Posterior vena cava (tissue), 2 donors: ENCODE measurements at regions not wholly inside any gene's neighbourhood (a gene's known extent, or its start where the extent isn't known, plus 50 kb on each side); places are given as distances from the start of the nearest gene placed in this dataset.
"Not testable (repeated sequence)": the region's sequence is repeated elsewhere in the genome, so short reads cannot be mapped to it uniquely, and the experiment has no call there.

Experiments used
- DNase-seq: peaks from one replicate; pipeline ENCODE4 v3.0.0-alpha.2; 2020; ENCODE audit warnings: low spot score
- intact Hi-C, 2 donors: fragments of 100-400 bp; cut with DNase I; formaldehyde crosslinking; loops; one replicate each; pipeline versions ENCODE4 v1.14.1 to v1.14.2; 2022 to 2023
- donor health status: DM: yes; HTN: yes; CAD: no.
- donor health status: DM: yes; HTN: yes; CAD: no.

- intact Hi-C loops: no loop called here
Observed at GRCh38 chr20:19021406-19022117, 190.9 kb upstream of the SLC24A3 start.

GRCh38 chr20:19022118-19022575 is 190.3 kb upstream of the SLC24A3 start:
- no peak for DNase-seq

More at GRCh38 chr20:19021406-19022117, 190.9 kb upstream of the SLC24A3 start:
- DNase-seq: no peak

GRCh38 chr20:19022791-19023448 is 189.5 kb upstream of the SLC24A3 start:
- DNase-seq: no peak
- intact Hi-C loops: no loop called here

More at GRCh38 chr20:19022118-19022575, 190.3 kb upstream of the SLC24A3 start:
- intact Hi-C loops: no loop called here

- intact Hi-C loops: no loop called here
- DNase-seq: no peak
Observed at GRCh38 chr20:19024296-19025035, 188.0 kb upstream of the SLC24A3 start.

GRCh38 chr20:19025430-19026120 is 186.9 kb upstream of the SLC24A3 start:
- no peak for DNase-seq
- intact Hi-C loops: no loop called here

- intact Hi-C loops: no loop called here
- peak; percentile 88 for DNase-seq
Observed at GRCh38 chr20:19026121-19026878, 186.1 kb upstream of the SLC24A3 start.

GRCh38 chr20:19026901-19027644 is 185.4 kb upstream of the SLC24A3 start:
- intact Hi-C loops: no loop called here
- no peak for DNase-seq

- intact Hi-C loops: no loop called here
- no peak for DNase-seq
Observed at GRCh38 chr20:19027971-19028370, 184.5 kb upstream of the SLC24A3 start.

- no peak for DNase-seq
- intact Hi-C loops: no loop called here
Observed at GRCh38 chr20:19041787-19042186, 170.7 kb upstream of the SLC24A3 start.

- intact Hi-C loops: no loop called here
- DNase-seq: no peak
Observed at GRCh38 chr20:19045371-19045770, 167.1 kb upstream of the SLC24A3 start.

- peak; percentile 90 for DNase-seq
- intact Hi-C loops: no loop called here
Observed at GRCh38 chr20:19047040-19047950, 165.1 kb upstream of the SLC24A3 start.

- no peak for DNase-seq
- intact Hi-C loops: no loop called here
Observed at GRCh38 chr20:19047951-19048296, 164.5 kb upstream of the SLC24A3 start.

- intact Hi-C loops: no loop called here
- DNase-seq: no peak
Observed at GRCh38 chr20:19048995-19049501, 163.4 kb upstream of the SLC24A3 start.

GRCh38 chr20:19049514-19049913 is 162.9 kb upstream of the SLC24A3 start:
- intact Hi-C loops: no loop called here

GRCh38 chr20:19056909-19057308 is 155.5 kb upstream of the SLC24A3 start:
- DNase-seq: no peak
- intact Hi-C loops: no loop called here

More at GRCh38 chr20:19049514-19049913, 162.9 kb upstream of the SLC24A3 start:
- DNase-seq: no peak

GRCh38 chr20:19064788-19065187 is 147.7 kb upstream of the SLC24A3 start:
- intact Hi-C loops: not testable (repeated sequence)
- peak; percentile 22 for DNase-seq

GRCh38 chr20:19067986-19068385 is 144.5 kb upstream of the SLC24A3 start:
- intact Hi-C loops: no loop called here
- no peak for DNase-seq
